Fibroblast of lung (primary cell): ENCODE measurements at regions not wholly inside any gene's neighbourhood (a gene's known extent, or its start where the extent isn't known, plus 50 kb on each side); places are given as distances from the start of the nearest gene placed in this dataset.

Source experiments
- EZH2 ChIP-seq: IDR thresholded peaks from 2 replicates; pipeline ENCODE4 v1.5.1; 2012; ENCODE audit warnings: low read length, control low read depth, mild to moderate bottlenecking; ENCODE audit errors: missing control alignments
- TF ChIP-seq, protein P1 (sequence below), 2 donors: IDR thresholded peaks in 1 of 2; conservative IDR thresholded peaks in 1 of 2; 1 replicate in 1 of 2; 2 replicates in 1 of 2; pipeline ENCODE4 v1.5.1; 2011 to 2012; ENCODE audit warnings: low read length in 2 of 2, control low read depth in 1 of 2, inconsistent platforms in 1 of 2, low read depth in 1 of 2, mild to moderate bottlenecking in 1 of 2

GRCh38 chr1:194358208-194358581 is 1171.8 kb upstream of the B3GALT2 start:
- TF ChIP-seq, protein P1, sequence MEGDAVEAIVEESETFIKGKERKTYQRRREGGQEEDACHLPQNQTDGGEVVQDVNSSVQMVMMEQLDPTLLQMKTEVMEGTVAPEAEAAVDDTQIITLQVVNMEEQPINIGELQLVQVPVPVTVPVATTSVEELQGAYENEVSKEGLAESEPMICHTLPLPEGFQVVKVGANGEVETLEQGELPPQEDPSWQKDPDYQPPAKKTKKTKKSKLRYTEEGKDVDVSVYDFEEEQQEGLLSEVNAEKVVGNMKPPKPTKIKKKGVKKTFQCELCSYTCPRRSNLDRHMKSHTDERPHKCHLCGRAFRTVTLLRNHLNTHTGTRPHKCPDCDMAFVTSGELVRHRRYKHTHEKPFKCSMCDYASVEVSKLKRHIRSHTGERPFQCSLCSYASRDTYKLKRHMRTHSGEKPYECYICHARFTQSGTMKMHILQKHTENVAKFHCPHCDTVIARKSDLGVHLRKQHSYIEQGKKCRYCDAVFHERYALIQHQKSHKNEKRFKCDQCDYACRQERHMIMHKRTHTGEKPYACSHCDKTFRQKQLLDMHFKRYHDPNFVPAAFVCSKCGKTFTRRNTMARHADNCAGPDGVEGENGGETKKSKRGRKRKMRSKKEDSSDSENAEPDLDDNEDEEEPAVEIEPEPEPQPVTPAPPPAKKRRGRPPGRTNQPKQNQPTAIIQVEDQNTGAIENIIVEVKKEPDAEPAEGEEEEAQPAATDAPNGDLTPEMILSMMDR (conservative IDR thresholded peaks at IDR 0.05 in 1 of 2, IDR thresholded peaks at IDR 0.05 in 1 of 2; ENCODE audit: low read depth in 1 of 2, low read length in 2 of 2) = no peak
- TF ChIP-seq EZH2 = no peak
